ENCODE measurements at regions not wholly inside any gene's neighbourhood (a gene's known extent, or its start where the extent isn't known, plus 50 kb on each side); places are given as distances from the start of the nearest gene placed in this dataset.
"Not testable (repeated sequence)": the region's sequence is repeated elsewhere in the genome, so short reads cannot be mapped to it uniquely, and the experiment has no call there.

- no peak for DNase-seq
Observed at GRCh38 chr18:78816916-78817315, 162.7 kb upstream of the SALL3 start.

- no peak for DNase-seq
Observed at GRCh38 chr18:78818495-78818894, 161.1 kb upstream of the SALL3 start.

DNA sequence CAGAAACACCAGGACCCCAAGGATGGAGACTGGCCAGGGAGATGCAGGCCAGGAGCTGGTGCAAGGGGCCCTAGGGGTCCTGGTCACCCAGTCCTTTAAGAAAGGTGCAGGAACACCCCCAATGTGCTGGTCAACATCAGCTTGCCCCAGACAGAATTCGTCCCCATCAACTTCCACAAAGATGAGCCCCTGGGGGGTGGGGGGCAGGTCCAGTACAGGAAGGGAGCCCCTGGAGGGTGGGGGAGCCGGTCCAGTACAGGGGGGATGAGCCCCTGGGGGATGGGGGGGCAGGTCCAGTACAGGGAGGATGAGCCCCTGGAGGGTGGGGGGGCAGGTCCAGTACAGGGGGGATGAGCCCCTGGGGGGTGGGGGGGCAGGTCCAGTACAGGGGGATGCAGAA, 160.7 kb upstream of the SALL3 start:
- DNase-seq: no peak

- DNase-seq: no peak
Observed at GRCh38 chr18:78820161-78820834, 159.3 kb upstream of the SALL3 start.

- no peak for DNase-seq
Observed at GRCh38 chr18:78821396-78821795, 158.2 kb upstream of the SALL3 start.

DNA sequence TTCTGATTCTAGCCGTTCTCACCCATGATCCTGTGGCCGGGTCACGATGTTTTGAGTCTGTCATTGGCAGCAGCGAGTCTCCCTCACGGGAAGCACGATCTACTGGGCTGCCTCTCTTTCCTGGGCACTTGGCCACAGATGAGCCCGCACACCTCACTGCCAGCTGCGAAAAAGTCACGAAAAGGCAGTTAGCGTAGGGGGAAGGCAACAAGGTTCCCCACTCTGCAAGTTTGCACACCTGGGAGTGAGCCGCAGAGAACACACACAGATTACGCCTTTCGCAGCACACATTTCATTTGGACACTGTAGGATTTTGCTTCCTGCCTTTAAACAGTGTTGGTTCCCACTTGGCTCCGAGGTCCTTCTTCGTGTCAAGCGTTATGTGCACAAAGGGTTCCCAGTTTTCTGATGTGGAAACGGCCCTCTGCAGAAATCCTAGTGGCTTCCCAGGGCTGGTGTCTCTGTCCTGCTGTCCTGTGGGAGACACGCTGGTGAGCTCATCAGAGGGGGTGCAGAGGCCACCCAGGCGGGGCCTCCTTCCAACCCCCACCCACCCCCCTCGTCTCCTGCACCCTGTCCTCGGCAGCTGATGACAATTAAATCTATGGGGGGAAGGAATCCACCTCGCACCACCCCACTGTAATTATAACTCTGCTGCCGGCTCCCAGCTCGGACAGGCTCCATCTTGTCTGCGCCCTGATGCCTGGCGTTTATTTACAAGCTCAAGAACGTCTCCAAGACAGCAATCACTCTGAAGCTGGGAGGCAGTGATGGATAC, 157.3 kb upstream of the SALL3 start:
- DNase-seq: no peak

GRCh38 chr18:78822949-78823285, 156.7 kb upstream of the SALL3 start:
- DNase-seq: no peak

GRCh38 chr18:78825168-78825567, 154.4 kb upstream of the SALL3 start:
- no peak for DNase-seq

DNA sequence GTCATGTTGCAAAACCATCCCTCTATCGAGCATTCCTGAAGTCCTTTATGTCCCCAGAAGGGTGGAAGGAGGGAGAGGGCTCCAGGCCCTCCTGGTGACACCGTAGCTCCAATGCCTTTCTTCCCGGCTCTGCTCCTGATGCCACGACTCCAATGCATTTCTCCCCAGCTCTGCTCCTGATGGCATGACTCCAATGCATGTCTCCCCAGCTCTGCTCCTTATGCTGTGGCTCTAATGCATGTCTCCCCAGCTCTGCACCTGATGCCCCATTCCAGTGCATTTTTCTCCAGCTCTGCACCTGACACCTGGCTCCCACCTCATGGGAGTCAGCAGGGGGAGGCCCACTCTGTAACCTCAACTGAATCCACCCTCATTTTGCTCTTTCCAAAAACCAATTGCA, 153.0 kb upstream of the SALL3 start:
- no peak for DNase-seq

DNA sequence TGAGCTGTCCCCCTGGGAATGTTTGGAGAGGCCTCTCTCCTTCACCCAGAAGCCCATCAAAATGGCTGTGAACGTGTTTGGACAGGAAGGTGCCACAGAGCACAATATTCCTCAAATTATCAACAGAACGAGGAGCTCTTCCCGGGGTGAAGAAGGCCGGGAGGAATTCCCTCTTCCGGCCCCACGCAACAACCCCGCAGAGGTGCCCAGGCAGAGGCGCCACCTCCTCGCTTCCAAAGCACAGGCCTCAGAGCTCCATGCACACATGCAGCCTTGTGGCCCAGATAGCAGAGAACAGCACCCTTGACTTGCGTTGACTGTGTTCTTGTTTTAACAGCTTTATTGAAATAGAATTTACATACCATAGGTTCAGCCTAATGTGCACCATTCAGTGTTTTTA, 152.5 kb upstream of the SALL3 start:
- DNase-seq: no peak

GRCh38 chr18:78828131-78828530, 151.5 kb upstream of the SALL3 start:
- no peak for DNase-seq

DNA sequence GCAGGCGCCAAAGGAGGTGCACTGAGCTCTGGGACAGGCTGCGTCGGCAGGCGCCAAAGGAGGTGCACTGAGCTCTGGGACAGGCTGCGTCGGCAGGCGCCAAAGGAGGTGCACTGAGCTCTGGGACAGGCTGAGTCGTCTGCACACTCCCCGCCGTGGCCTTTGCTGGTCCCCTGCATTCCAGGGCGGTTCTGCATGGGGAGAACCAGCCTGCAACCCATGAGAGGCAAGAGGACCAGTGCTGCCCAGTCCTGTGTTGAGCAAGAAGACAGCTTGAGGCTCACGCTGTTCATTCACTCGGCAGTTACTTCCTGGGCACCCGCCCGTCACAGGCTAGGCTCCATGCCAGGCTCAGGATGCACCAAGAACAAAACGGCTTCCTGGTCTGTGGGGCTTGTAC, 150.6 kb upstream of the SALL3 start:
- not testable (repeated sequence) for DNase-seq

GRCh38 chr18:78830161-78830560, 149.5 kb upstream of the SALL3 start:
- no peak for DNase-seq

GRCh38 chr18:78830826-78831225, 148.8 kb upstream of the SALL3 start:
- DNase-seq: no peak

- DNase-seq: no peak
Observed at GRCh38 chr18:78831603-78832002, 148.0 kb upstream of the SALL3 start.

DNA sequence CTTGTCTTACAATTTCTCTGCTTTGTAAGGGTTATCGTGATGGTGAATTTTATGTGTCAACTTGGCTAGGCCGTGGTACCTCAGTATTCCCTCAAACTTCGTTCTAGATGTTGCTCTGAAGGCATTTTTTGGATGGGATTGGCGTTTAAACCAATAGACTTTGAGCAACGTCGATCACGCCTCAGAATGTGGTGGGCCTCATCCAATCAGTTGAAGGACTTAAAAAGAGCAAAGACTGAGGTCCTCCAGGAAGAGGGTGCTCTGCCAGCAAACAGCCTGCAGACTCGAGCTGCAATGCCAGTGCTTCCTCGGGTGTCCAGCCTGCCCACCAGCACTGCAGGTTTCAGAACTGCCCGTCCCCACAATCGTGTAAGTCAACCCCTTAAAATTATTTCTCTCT, 145.8 kb upstream of the SALL3 start:
- no peak for DNase-seq

DNA sequence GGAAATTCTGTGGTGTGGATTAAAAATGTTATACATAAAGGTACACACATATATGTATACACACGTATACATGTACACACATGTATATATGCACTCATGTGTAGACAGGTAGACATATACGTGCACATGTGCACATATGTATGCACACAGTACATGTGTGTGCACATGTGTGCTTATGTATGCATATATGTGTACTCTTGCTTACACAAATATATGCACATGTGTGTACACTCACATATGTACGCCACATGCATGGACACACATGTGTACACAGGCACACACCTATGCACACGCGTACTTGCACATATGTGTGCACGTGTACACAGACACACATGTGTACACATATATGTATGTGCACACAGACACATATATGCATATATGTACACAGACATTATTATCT, 142.8 kb upstream of the SALL3 start:
- DNase-seq: no peak

DNA sequence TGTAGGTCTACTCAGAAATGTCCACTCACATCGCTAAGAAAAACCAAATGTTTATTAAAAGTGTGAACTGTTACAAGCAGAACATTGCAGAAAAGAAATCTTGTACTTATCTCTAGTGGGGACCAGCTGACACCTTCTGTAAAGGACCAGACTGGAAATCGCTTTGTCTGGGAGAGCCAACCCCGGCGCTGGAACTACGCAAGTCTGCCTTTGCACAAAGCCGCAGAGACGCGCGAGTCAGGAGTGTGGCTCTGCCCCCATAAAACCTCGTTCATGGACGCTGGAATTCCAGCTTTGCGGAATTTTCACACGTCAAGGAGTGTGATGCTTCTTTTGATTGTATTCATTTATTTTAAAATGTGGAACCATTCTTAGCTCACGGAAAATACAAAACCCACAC, 141.9 kb upstream of the SALL3 start:
- no peak for DNase-seq

GRCh38 chr18:78838183-78838582, 141.4 kb upstream of the SALL3 start:
- no peak for DNase-seq

- no peak for DNase-seq
Observed at GRCh38 chr18:78849046-78849445, 130.6 kb upstream of the SALL3 start.

DNA sequence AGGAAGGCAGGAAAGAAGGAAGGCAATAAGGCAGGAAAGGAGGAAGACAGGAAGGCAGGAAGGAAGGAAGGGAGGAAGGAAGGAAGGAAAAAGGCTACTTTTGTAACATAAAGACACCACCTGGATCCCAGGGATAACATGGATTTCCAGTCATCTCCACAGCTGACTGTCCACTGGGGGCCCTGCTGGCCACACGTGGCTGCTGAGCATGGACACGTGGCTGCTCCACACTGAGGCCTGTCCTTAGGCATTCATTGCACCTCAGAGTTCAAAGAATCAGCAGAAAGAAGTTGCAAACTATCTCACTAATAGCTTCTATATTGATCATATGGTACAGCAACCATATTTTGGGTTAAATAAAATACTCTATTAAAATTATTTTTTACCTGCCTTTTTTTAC, 130.2 kb upstream of the SALL3 start:
- no peak for DNase-seq

- no peak for DNase-seq
Observed at GRCh38 chr18:78853341-78853740, 126.3 kb upstream of the SALL3 start.

DNA sequence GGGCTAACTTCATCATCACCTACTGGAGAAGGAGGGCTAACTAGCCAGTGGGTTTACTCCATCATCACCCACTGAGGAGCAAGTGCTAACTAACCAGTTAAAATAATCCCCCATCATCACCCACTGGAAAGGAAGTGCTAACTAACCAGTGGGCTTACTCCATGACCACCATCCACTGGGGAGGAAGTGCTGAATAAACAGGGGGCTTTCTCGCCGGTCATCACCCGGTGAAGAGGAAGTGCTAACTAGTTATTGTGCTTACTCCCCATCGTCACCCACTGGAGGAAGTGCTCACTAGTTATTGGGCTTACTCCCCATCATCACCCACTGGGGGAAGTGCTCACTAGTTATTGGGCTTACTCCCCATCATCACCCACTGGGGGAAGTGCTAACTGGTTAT, 124.4 kb upstream of the SALL3 start:
- no peak for DNase-seq

DNA sequence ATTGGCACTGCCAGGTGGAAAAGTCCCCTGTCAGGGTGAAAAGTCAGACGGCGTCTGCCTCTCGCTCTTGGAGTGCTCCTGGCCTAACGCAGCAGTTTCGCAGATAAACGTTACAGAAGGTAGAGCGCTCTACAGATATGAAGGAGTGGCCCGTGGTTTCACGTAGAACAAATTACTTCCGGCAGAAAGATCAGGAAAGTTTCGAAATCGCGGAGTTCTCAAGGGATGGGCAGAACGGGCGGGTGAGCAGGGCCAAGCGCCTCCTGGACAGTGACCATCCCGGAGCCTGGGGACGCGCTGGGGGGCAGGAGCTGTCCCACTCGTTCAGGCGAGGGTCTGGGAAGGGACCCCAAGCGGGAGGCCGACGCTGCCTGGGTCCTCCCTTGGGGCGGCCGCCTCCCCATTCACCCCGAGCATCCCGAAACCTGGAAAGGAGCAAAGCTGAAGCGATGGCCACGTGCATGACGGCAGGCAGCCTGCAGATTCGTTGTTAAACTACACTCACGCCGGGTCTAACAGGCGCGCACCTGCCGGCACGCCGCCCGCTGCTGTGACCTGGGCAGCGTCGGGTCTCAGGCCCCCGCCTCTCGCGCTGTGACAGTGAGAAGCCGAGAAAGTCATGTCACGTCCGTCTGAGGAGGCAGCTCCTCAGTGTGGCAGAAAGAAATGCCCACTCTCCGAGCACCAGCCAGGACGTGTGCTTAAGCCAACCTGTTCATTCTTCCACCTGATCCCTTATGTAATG, 122.9 kb upstream of the SALL3 start:
- no peak for DNase-seq

Data from NCI-H1048 (cell line).